OCI-LY1 (cell line): ENCODE measurements at regions not wholly inside any gene's neighbourhood (a gene's known extent, or its start where the extent isn't known, plus 50 kb on each side); places are given as distances from the start of the nearest gene placed in this dataset.

Experiments
- H2AFZ ChIP-seq: fragments of 200-600 bp; sonication (generic), shearing (Covaris generic); 2 replicates; pipeline ENCODE4 v1.6.0; 2014; ENCODE audit warnings: antibody characterized with exemption, mild to moderate bottlenecking, low read length
- H3F3A ChIP-seq: fragments of 200-600 bp; sonication (generic), shearing (Covaris generic); 2 replicates; pipeline ENCODE4 v1.6.0; 2014; ENCODE audit warnings: mild to moderate bottlenecking, antibody characterized with exemption, low read length, moderate library complexity; ENCODE audit not compliant: insufficient read depth
- H3K27ac ChIP-seq: fragments of 200-600 bp; sonication (generic); 2 replicates; pipeline ENCODE4 v1.5.1; 2014; ENCODE audit warnings: low read length, mixed run types, mild to moderate bottlenecking, low read depth; ENCODE audit not compliant: poor library complexity, severe bottlenecking
- H3K27me3 ChIP-seq: fragments of 200-600 bp; sonication (generic); 2 replicates; pipeline ENCODE4 v1.6.0; 2014; ENCODE audit warnings: antibody characterized with exemption, mild to moderate bottlenecking, low read length, moderate library complexity; ENCODE audit not compliant: insufficient read depth
- H3K36me3 ChIP-seq: fragments of 200-600 bp; sonication (generic); 2 replicates; pipeline ENCODE4 v1.6.1; 2014; ENCODE audit warnings: mild to moderate bottlenecking, antibody characterized with exemption, low read length, moderate library complexity, mixed read lengths; ENCODE audit not compliant: insufficient read depth
- H3K4me1 ChIP-seq: fragments of 200-600 bp; sonication (generic); 2 replicates; pipeline ENCODE4 v1.5.1; 2014; ENCODE audit warnings: mild to moderate bottlenecking, low read length, moderate library complexity; ENCODE audit not compliant: insufficient read depth, severe bottlenecking
- H3K4me2 ChIP-seq: fragments of 200-600 bp; sonication (generic), shearing (Covaris generic); 2 replicates; pipeline ENCODE4 v1.6.1; 2014; ENCODE audit warnings: low read length
- H3K4me3 ChIP-seq: fragments of 200-600 bp; sonication (generic); 2 replicates; pipeline ENCODE4 v1.5.1; 2014; ENCODE audit warnings: low read length, low read depth, mild to moderate bottlenecking, mixed read lengths; ENCODE audit not compliant: poor library complexity, severe bottlenecking
- H3K79me2 ChIP-seq: fragments of 200-600 bp; shearing (Covaris generic); 2 replicates; pipeline ENCODE4 v1.6.1; 2016; ENCODE audit warnings: mixed run types, low read length, mixed read lengths; ENCODE audit not compliant: insufficient read depth
- H3K9ac ChIP-seq: fragments of 200-600 bp; sonication (generic), shearing (Covaris generic); 2 replicates; pipeline ENCODE4 v1.6.1; 2014; ENCODE audit warnings: mild to moderate bottlenecking, low read length, mixed read lengths
- H3K9me2 ChIP-seq: fragments of 200-600 bp; sonication (generic), shearing (Covaris generic); 2 replicates; pipeline ENCODE4 v1.6.1; 2014; ENCODE audit warnings: low read depth, mild to moderate bottlenecking, low read length, mixed read lengths
- H3K9me3 ChIP-seq: fragments of 200-600 bp; shearing (Covaris generic); 2 replicates; pipeline ENCODE4 v1.6.1; 2014; ENCODE audit warnings: low read length, mixed read lengths
- H4K20me1 ChIP-seq: fragments of 200-600 bp; sonication (generic), shearing (Covaris generic); 2 replicates; pipeline ENCODE4 v1.6.0; 2016; ENCODE audit warnings: mild to moderate bottlenecking, low read length; ENCODE audit not compliant: insufficient read depth
- CTCF ChIP-seq: fragments of 200-600 bp; sonication (generic), shearing (Covaris generic); IDR thresholded peaks from 2 replicates; pipeline ENCODE4 v1.5.1; 2017; ENCODE audit warnings: mild to moderate bottlenecking, antibody characterized with exemption, low read length, moderate library complexity, mixed read lengths
- EZH2 ChIP-seq: fragments of 200-600 bp; sonication (generic), shearing (Covaris generic); IDR thresholded peaks from 2 replicates; pipeline ENCODE4 v1.8.0; 2017; ENCODE audit warnings: borderline replicate concordance, mixed run types, mild to moderate bottlenecking, antibody characterized with exemption, low read length, moderate library complexity, mixed read lengths

DNA sequence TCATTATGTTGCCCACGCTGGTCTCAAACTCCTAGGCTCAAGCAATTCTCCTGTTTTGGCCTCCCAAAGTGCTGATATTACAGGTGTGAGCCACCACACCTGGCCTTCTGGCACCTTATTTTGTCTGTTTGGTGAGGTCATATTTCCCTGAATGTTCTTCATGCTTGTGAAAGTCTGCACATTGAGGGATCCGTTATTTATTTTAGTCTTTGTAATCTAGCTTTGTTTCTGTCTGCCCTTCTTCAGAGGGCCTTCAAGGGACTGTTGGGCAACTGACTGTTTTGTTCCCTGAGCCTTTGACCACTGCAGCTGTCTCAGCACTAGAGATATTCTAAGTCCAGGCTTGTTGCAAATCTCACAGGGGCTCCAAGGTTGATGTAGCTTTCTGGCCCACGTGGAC lies 110.5 kb upstream of the RFC3 start:
- Histone ChIP-seq H3K4me3 (no peak overlapping the region), H4K20me1 (no peaks in the 10 kb centered on the region), H3K9ac (no peak overlapping the region), H3K27me3 (no peaks in the 10 kb centered on the region), H3K9me2 (no peaks in the 10 kb centered on the region), H3K36me3 (no peaks in the 10 kb centered on the region), H3F3A (no peaks in the 10 kb centered on the region), H3K4me2 (no peak overlapping the region), H2AFZ (no peak overlapping the region), H3K4me1 (peaks cover 19% of the 10 kb centered on the region), H3K27ac (no peak overlapping the region), H3K79me2 (no peaks in the 10 kb centered on the region), H3K9me3 (no peaks in the 10 kb centered on the region)
- no peak for TF ChIP-seq CTCF
- TF ChIP-seq EZH2 = no peak

GRCh38 chr13:33710924-33711323 lies 107.0 kb upstream of the RFC3 start:
- TF ChIP-seq EZH2 (no peak), CTCF (peak; percentile 22; the same call in 1 of the 2 replicates)
- H3K9ac ChIP-seq = peak overlapping the region; percentile 34; the same call in 1 of the 2 replicates

GRCh38 chr13:33711436-33711835 lies 106.5 kb upstream of the RFC3 start:
- H3K79me2 ChIP-seq = no peaks in the 10 kb centered on the region
- H3K9ac ChIP-seq = peak overlapping the region; percentile 34; the same call in 1 of the 2 replicates
- H4K20me1 ChIP-seq = no peaks in the 10 kb centered on the region
- no peaks in the 10 kb centered on the region for H3K36me3 ChIP-seq
- no peak overlapping the region for H3K4me2 ChIP-seq
- H3F3A ChIP-seq = no peaks in the 10 kb centered on the region
- peaks cover 19% of the 10 kb centered on the region for H3K4me1 ChIP-seq
- no peak overlapping the region for H3K4me3 ChIP-seq
- no peaks in the 10 kb centered on the region for H3K9me3 ChIP-seq
- TF ChIP-seq CTCF (no peak), EZH2 (no peak)
- no peaks in the 10 kb centered on the region for H3K27me3 ChIP-seq
- H3K9me2 ChIP-seq = no peaks in the 10 kb centered on the region
- H2AFZ ChIP-seq = peak overlapping the region; percentile 82; the same call in 1 of the 2 replicates
- H3K27ac ChIP-seq = no peak overlapping the region

More at GRCh38 chr13:33710924-33711323, 107.0 kb upstream of the RFC3 start:
- Histone ChIP-seq H3K27me3 (no peaks in the 10 kb centered on the region), H3K4me2 (no peak overlapping the region), H3K4me3 (no peak overlapping the region), H3K9me3 (no peaks in the 10 kb centered on the region), H3K9me2 (no peaks in the 10 kb centered on the region), H4K20me1 (no peaks in the 10 kb centered on the region), H3K4me1 (peaks cover 19% of the 10 kb centered on the region), H3F3A (no peaks in the 10 kb centered on the region), H3K27ac (no peak overlapping the region), H2AFZ (peak overlapping the region; percentile 82; the same call in 1 of the 2 replicates), H3K79me2 (no peaks in the 10 kb centered on the region), H3K36me3 (no peaks in the 10 kb centered on the region)
